ENCODE measurements at regions not wholly inside any gene's neighbourhood (a gene's known extent, or its start where the extent isn't known, plus 50 kb on each side); places are given as distances from the start of the nearest gene placed in this dataset.

DNA sequence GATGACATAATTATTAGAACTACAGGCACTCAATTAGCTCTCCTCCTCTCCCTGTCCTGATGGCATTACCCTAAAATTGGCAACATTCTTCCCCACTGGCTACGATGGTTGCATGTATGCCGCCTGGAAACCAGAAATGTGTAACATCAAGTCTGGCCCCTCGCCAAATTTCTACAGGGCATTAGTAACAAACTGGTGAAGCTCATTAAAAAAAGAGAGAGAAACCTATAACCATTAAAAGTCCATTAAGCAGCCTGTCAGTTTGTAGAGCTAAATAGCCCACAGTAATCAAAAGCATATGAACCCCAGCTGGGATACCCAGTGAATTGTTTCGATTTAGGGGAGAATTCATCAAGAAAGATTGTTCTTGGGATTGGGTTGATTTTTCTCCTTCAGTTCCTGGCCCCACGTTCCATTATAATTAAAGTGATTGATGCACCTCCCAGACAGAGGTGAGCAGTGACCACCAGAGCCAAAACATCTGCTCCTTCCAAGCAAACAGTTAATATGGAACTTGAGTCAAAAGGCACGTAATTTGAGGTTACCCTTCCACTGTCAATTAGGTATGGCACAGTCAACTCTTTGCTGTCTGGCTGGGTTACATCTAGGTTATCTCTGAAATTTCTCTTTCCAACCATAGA, 208.6 kb downstream of the C1D start:
- no peak overlapping the region for H3K27ac Mint-ChIP-seq
- peaks cover 7% of the 10 kb centered on the region for H3K27me3 Mint-ChIP-seq
- no peaks in the 10 kb centered on the region for H3K36me3 Mint-ChIP-seq

DNA sequence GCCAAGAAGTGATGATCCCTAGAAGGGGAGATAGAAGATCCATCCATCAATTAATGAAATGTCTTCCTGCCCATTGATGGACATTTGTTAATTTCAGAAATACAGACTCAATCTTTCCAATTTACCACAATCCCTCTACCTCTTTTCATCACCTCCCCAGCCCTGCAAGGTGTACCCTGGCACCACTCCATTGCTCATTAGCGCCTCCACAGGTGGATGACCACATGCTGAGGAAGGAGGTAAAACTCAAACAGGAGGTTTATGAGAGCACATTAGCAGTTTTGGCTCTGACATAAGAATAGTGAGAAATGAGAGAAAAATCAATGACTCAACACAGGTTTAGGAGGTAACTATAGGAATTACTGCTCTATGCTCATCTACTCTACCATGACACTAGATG, 208.0 kb downstream of the C1D start:
- H3K4me1 Mint-ChIP-seq = no peaks in the 10 kb centered on the region
- H3K36me3 Mint-ChIP-seq = no peaks in the 10 kb centered on the region
- peaks cover 7% of the 10 kb centered on the region for H3K27me3 Mint-ChIP-seq
- no peak for DNase-seq
- H3K27ac Mint-ChIP-seq = no peak overlapping the region
- H3K9me3 Mint-ChIP-seq = no peaks in the 10 kb centered on the region
- H3K4me3 Mint-ChIP-seq = no peak overlapping the region

More for the DNA sequence above, 208.6 kb downstream of the C1D start:
- H3K4me1 Mint-ChIP-seq = no peaks in the 10 kb centered on the region
- DNase-seq = no peak
- no peaks in the 10 kb centered on the region for H3K9me3 Mint-ChIP-seq
- no peak overlapping the region for H3K4me3 Mint-ChIP-seq

DNA sequence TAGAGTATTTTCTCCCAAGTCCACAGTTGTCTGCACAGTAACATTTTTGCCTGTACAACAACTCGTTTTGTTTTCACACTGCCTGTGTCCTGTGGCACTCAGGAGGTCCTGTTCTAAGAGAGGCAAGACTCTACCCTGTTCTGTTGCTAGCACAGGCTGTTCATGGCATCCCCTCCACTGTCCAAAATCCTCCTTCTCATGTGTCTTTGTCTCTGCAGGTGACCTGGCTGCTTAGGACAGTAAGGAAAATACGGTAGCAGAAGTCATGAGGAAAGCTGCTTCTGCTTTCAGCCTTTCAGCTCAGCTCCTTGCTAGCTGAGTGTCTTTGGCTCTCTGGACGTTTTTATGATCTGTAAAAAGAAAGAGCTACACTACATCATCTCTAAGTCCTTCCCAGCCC, 205.9 kb downstream of the C1D start:
- no peak overlapping the region for H3K27ac Mint-ChIP-seq
- H3K4me1 Mint-ChIP-seq = no peaks in the 10 kb centered on the region
- H3K4me3 Mint-ChIP-seq = no peak overlapping the region
- H3K9me3 Mint-ChIP-seq = no peaks in the 10 kb centered on the region
- no peak for DNase-seq
- H3K27me3 Mint-ChIP-seq = peaks cover 19% of the 10 kb centered on the region
- no peaks in the 10 kb centered on the region for H3K36me3 Mint-ChIP-seq

DNA sequence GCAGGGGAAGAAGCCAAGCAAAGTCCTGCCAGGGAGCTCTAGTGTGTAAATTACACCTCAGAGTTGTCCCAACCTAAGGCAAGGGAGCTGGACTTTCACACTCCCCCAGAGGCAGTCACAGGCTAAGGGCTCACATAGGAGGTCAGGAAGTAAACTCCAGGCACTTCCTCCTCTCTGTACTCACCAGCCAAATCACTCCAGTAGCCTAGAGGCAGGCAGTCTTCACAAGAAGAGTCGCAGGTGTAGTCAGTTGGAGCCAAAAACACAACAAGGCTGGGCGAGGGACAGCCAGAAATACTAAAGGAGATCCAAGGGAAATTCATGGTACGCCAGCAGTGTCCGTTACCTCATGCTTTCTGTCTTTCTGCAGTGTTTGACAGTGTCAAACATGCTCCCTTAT, 205.0 kb downstream of the C1D start:
- Mint-ChIP-seq H3K9me3 (no peaks in the 10 kb centered on the region), H3K27ac (no peak overlapping the region), H3K36me3 (no peaks in the 10 kb centered on the region), H3K27me3 (peaks cover 16% of the 10 kb centered on the region), H3K4me1 (no peaks in the 10 kb centered on the region), H3K4me3 (no peak overlapping the region)
- DNase-seq = no peak

DNA sequence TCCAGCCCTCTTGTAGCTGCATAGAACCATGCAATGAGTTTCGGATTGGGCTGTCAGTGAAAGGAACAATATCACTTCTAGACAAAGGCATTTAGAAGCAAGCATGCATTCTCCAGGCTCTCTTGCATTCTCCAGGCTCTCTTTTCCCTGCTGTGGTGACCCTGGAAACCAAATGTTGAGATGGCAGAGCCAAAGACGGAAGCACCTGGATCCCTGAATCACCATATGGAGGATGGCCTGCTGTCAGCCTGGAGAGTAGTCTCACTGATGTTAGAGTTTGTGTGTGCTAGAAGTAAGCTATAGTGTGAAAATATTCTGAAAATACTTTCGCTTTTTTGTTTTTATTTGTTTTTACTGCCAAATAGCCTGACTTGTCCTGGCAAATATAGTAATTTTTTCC, 203.9 kb downstream of the C1D start:
- Mint-ChIP-seq H3K9me3 (no peaks in the 10 kb centered on the region), H3K36me3 (no peaks in the 10 kb centered on the region), H3K4me3 (no peak overlapping the region), H3K27ac (no peak overlapping the region), H3K4me1 (no peaks in the 10 kb centered on the region), H3K27me3 (peaks cover 16% of the 10 kb centered on the region)
- no peak for DNase-seq

DNA sequence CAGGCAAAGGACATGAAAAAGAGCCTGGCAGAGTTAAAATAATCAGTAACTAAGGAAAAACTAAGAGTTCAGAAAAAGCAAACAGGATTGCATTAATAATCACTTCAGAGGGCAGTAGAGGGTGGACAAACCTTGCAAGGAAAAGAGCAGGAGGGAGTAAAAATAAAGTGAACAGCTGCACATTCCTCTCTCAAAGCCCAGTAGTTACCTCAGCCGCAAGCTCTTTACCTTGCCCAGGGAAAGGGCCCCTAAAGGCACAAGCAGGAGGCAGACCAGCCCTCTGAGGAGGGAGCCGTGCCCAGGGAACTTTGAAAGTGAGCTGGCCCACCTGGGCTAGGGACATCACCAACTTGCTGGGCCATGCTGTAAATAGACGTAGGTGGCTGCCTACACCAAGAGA, 196.9 kb downstream of the C1D start:
- H3K4me1 Mint-ChIP-seq = no peaks in the 10 kb centered on the region
- H3K4me3 Mint-ChIP-seq = no peak overlapping the region
- H3K9me3 Mint-ChIP-seq = no peaks in the 10 kb centered on the region
- H3K27ac Mint-ChIP-seq = no peak overlapping the region
- DNase-seq = no peak
- H3K36me3 Mint-ChIP-seq = no peaks in the 10 kb centered on the region
- H3K27me3 Mint-ChIP-seq = peaks cover 20% of the 10 kb centered on the region

DNA sequence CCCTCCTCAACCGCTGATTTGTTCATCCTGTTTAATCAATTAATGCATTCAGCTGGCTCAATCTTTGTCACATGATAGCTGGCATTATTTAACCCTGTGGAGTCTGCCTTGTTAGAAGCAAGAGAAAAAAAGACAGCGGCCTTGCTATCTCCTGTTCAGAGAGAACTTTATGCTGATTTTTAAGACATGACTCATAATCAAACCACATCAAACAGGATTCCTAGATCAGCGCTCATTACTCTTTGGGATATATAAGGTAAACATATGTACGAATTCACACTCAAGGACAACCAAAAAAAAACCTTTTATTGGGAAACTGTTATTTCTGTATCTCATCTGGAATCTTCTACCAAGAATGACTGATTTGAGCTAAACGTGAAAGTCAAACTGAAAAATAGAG, 195.1 kb downstream of the C1D start:
- no peak overlapping the region for H3K27ac Mint-ChIP-seq
- no peaks in the 10 kb centered on the region for H3K36me3 Mint-ChIP-seq
- H3K4me1 Mint-ChIP-seq = no peaks in the 10 kb centered on the region
- DNase-seq = no peak
- H3K27me3 Mint-ChIP-seq = peaks cover 8% of the 10 kb centered on the region
- no peaks in the 10 kb centered on the region for H3K9me3 Mint-ChIP-seq
- no peak overlapping the region for H3K4me3 Mint-ChIP-seq

DNA sequence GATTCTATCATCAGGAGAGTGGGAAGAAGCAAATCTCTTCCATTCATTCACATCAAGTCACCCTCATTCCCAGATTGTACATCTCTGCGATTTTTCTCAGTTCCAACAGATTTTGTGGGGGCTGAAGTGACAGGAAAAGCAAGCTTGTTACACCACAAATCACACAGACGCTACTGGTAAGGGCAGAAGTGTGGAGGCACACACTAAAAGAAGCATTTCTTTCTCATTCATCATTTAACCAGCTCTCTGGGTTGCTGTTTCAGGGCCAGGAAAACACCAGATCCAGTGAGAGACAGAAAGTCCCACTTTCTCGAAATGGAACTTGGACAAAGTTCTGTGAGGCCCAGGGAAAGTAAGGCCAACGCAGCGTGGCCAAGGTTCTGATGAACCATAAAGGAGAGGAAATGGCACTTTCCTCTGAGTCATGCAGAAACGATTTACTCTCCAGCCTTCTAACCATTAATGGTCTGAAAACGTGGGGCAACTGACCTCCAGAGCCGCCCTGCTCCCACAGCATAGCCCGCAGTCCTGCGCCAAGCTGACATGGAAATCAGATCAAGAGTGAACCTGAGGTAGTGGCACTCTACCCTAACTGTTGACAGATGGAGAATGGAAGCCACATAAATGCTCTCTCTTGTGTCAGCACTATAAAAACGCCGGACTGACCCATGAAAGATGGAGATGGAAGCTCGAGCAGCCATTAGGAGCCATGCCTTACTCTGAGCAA, 191.0 kb downstream of the C1D start:
- no peaks in the 10 kb centered on the region for H3K4me1 Mint-ChIP-seq
- DNase-seq = no peak
- no peak overlapping the region for H3K4me3 Mint-ChIP-seq
- no peaks in the 10 kb centered on the region for H3K36me3 Mint-ChIP-seq
- peaks cover 20% of the 10 kb centered on the region for H3K27me3 Mint-ChIP-seq
- no peak overlapping the region for H3K27ac Mint-ChIP-seq
- H3K9me3 Mint-ChIP-seq = no peaks in the 10 kb centered on the region

DNA sequence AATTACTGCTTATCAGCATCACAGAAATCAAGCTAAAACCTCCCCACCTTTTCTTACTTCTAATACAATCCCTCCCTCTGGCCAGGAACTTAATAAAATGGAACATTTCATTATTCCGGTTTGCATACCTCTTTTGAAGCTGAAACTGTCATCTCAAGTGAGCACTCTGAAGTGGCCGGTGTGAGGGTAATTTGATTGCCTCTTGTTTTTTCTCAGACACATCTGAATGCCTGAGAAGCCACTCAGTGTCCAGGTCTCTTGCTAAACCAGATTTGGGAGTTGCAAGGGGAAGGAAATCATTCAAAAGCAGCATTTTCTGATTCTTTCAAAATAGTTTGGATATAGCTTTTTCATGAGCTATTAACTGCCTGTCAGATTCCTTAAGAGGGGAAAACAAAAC, 190.3 kb downstream of the C1D start:
- no peaks in the 10 kb centered on the region for H3K4me1 Mint-ChIP-seq
- no peak overlapping the region for H3K27ac Mint-ChIP-seq
- DNase-seq = no peak
- H3K4me3 Mint-ChIP-seq = no peak overlapping the region
- H3K36me3 Mint-ChIP-seq = no peaks in the 10 kb centered on the region
- peaks cover 20% of the 10 kb centered on the region for H3K27me3 Mint-ChIP-seq
- H3K9me3 Mint-ChIP-seq = no peaks in the 10 kb centered on the region

DNA sequence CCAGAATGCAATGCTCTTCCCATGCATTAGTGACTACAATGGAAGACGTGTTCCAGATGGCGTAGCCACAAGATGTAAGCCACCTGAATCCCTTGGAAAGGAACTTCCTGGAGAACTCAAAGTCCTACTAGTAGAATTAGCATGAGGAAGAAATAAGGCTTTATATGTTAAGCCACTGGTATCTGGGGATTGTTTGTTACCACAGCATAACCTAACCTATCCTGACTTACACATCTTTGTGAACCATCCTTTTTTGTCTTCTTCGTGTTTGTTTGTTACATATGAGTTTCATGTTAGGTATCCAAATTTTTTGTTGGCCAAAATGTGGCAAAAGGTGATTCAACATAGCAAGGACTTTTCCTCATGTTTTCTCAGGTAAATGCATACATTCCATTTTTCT, 188.9 kb downstream of the C1D start:
- Mint-ChIP-seq H3K36me3 (no peaks in the 10 kb centered on the region), H3K4me1 (no peaks in the 10 kb centered on the region), H3K9me3 (no peaks in the 10 kb centered on the region), H3K27ac (no peak overlapping the region), H3K4me3 (no peak overlapping the region), H3K27me3 (peaks cover 18% of the 10 kb centered on the region)
- no peak for DNase-seq

DNA sequence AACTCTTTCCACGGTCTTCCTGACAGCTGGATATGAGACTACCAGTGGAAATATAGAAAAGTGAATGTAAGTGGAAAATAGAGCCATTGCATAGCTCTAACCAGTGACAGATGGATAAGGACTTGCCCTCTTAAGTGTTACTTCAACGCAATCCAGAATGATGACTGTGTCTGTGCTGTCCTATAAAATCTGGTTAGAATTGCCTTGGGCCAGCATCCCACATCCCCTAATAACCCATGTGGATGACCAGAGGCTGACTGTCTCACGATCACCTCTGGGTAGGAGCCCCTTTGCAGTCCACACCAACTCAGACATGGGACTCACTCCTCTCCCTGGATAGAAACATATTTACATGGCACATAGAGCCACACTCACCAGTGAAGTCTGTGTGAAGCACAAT, 186.6 kb downstream of the C1D start:
- Mint-ChIP-seq H3K27me3 (peaks cover 18% of the 10 kb centered on the region), H3K4me3 (no peak overlapping the region), H3K36me3 (no peaks in the 10 kb centered on the region), H3K9me3 (no peaks in the 10 kb centered on the region), H3K4me1 (no peaks in the 10 kb centered on the region), H3K27ac (no peak overlapping the region)
- no peak for DNase-seq

DNA sequence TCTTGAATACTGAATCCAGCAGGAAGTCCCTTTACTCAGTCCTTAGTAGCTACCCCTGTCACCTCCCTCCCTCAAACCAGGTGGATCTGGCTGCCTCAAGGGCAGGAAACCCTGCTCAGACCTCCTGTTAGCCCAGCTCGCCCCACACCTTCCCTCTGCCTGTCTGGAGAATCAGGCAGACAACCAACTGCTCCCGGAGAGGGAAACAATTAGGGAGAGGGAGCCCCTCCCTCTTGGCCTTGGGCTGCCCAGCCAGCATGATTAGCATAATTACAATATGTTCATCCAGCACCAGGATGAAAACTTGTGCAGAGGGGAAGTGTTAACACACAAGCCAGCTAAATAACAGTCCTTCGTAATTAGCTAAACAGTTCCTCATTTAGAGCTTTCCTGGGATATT, 185.5 kb downstream of the C1D start:
- no peak overlapping the region for H3K27ac Mint-ChIP-seq
- no peak for DNase-seq
- no peaks in the 10 kb centered on the region for H3K4me1 Mint-ChIP-seq
- peaks cover 18% of the 10 kb centered on the region for H3K27me3 Mint-ChIP-seq
- no peaks in the 10 kb centered on the region for H3K36me3 Mint-ChIP-seq
- no peak overlapping the region for H3K4me3 Mint-ChIP-seq
- H3K9me3 Mint-ChIP-seq = no peaks in the 10 kb centered on the region

DNA sequence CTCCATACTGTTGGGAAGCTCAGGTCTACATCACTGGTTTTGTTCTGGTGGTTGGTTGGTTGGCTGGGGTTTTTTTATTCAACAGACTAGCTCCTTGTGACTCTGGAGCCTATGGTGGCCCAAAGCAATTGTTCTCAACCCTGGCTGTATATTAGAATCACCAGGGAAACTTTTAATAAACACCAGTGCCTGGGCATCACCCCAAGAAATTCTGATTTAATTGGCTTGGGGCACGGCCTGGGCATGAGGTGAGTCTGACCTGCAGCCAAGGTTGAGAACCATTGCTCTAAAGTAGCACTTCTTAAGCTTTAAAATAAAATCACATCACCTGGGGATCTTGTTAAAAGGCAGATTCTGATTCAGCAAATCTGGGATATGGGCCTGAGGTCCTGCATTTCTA, 184.1 kb downstream of the C1D start:
- H3K4me3 Mint-ChIP-seq = no peak overlapping the region
- H3K9me3 Mint-ChIP-seq = no peaks in the 10 kb centered on the region
- peaks cover 18% of the 10 kb centered on the region for H3K27me3 Mint-ChIP-seq
- DNase-seq = no peak
- no peaks in the 10 kb centered on the region for H3K36me3 Mint-ChIP-seq
- no peaks in the 10 kb centered on the region for H3K4me1 Mint-ChIP-seq
- no peak overlapping the region for H3K27ac Mint-ChIP-seq

DNA sequence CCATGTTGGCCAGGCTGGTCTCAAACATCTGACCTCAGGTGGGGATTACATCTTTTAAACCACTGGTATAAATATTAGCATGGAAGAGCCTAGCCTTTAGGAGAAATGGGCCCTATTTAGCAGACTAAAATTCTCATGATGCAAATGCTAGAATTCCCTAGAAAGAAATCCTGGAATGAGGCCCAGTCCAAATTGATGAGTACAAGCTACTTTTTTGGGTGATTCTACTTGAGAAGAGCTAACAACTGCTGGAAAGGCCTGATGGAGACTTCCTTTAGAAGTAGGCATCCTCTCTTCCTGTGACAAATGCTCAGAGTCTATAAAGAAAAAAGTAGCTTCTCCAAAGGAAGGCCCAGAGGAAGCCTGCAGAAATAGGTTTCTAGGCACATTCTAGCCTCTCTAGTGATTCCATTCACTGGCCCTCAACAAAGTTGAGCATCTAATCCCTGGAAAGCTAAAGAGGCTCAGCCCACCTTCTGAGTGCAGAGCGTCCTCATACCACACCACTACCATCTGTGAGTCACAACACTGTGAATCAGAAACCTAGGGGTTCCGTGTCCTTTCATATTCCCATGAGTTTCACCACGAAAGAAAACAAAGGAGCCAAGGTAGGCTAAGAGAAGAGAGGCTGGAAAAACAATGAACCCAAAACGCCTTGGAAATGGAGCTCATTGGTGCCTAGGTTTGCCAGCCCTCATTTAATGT, 183.1 kb downstream of the C1D start:
- H3K4me3 Mint-ChIP-seq = no peak overlapping the region
- peaks cover 18% of the 10 kb centered on the region for H3K27me3 Mint-ChIP-seq
- H3K4me1 Mint-ChIP-seq = no peaks in the 10 kb centered on the region
- H3K9me3 Mint-ChIP-seq = no peaks in the 10 kb centered on the region
- no peak overlapping the region for H3K27ac Mint-ChIP-seq
- H3K36me3 Mint-ChIP-seq = no peaks in the 10 kb centered on the region
- DNase-seq = no peak

DNA sequence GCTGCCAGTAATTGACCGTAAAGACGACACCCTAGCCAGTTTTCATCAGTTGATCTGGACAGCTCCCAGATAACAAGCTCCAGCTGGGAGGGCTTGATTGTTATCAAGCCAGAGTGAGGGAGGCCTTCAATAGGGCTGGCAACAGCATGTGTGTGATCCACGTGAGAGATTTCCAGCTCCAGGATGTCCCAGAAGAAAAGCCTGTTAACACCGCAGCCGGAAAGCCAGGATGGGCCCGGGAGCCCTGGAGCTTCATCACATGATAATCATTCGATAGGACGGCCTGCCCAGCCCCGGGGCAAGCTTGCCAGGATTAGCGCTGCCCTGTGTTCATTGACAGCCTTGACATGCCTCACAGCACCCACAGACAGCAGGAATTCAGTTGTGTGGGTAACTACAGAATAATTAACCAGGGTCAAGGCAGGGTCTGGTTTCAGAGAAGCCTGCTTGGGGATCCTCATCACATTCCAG, 182.5 kb downstream of the C1D start:
- no peaks in the 10 kb centered on the region for H3K4me1 Mint-ChIP-seq
- no peak for DNase-seq
- no peak overlapping the region for H3K4me3 Mint-ChIP-seq
- H3K36me3 Mint-ChIP-seq = no peaks in the 10 kb centered on the region
- H3K27ac Mint-ChIP-seq = no peak overlapping the region
- H3K27me3 Mint-ChIP-seq = peaks cover 13% of the 10 kb centered on the region
- H3K9me3 Mint-ChIP-seq = no peaks in the 10 kb centered on the region

DNA sequence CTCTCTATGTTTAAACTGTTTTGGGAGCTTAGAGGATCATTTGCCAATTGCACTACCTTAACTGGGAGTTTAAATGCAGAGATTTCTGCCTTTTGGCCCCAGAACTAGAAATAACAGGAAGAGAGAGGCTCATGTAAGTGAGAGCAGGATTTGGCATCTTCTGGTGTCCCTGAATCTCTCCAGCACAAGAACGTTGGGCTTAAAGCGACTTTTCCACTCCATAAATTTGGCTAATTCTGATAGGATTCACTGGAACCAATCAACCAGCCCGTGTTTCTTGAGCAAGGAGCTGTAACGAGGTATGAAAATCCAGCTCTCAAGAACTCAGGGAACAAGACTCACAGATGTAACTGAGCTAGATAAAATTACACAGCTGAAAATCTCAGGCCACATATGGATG, 181.0 kb downstream of the C1D start:
- Mint-ChIP-seq H3K27ac (no peak overlapping the region), H3K27me3 (peaks cover 3% of the 10 kb centered on the region), H3K4me1 (no peaks in the 10 kb centered on the region), H3K36me3 (no peaks in the 10 kb centered on the region), H3K4me3 (no peak overlapping the region), H3K9me3 (no peaks in the 10 kb centered on the region)
- no peak for DNase-seq

All from activated naive CD8-positive, alpha-beta T cell treated with anti-CD3 and anti-CD28 coated beads for 36 hours (primary cell).